Liver (tissue), 8 donors: ENCODE measurements at regions not wholly inside any gene's neighbourhood (a gene's known extent, or its start where the extent isn't known, plus 50 kb on each side); places are given as distances from the start of the nearest gene placed in this dataset.

Experiments
- DNase-seq: peaks from one replicate; pipeline ENCODE4 v3.0.0-alpha.2; 2017; ENCODE audit warnings: low spot score
- H3K27ac ChIP-seq, 2 donors: one replicate each; pipeline ENCODE4 v1.7.0; 2013; ENCODE audit warnings: inconsistent platforms in 2 of 2, low read length in 2 of 2, control low read depth in 1 of 2, low read depth in 1 of 2, mild to moderate bottlenecking in 1 of 2
- H3K27me3 ChIP-seq, 4 donors: one replicate each; pipeline versions ENCODE4 v1.6.1 to v1.7.0; 2013; ENCODE audit warnings: low read length in 3 of 4, inconsistent platforms in 1 of 4, mild to moderate bottlenecking in 1 of 4, moderate library complexity in 1 of 4; ENCODE audit not compliant: control insufficient read depth in 4 of 4, insufficient read depth in 4 of 4
- H3K36me3 ChIP-seq, 4 donors: one replicate each; pipeline versions ENCODE4 v1.6.1 to v1.7.0; 2013; ENCODE audit warnings: low read length in 3 of 4, mild to moderate bottlenecking in 3 of 4, low read depth in 1 of 4, moderate library complexity in 1 of 4; ENCODE audit not compliant: control insufficient read depth in 4 of 4, insufficient read depth in 3 of 4
- H3K4me1 ChIP-seq, 4 donors: one replicate each; pipeline versions ENCODE4 v1.6.1 to v1.7.0; 2013; ENCODE audit warnings: low read length in 3 of 4, mild to moderate bottlenecking in 3 of 4, moderate library complexity in 1 of 4; ENCODE audit not compliant: control insufficient read depth in 4 of 4, insufficient read depth in 4 of 4
- H3K4me3 ChIP-seq, 3 donors: one replicate each; pipeline versions ENCODE4 v1.6.1 to v1.7.0; 2013; ENCODE audit warnings: low read length in 3 of 3, control low read depth in 1 of 3, low read depth in 1 of 3, mild to moderate bottlenecking in 1 of 3
- H3K9ac ChIP-seq, 2 donors: one replicate each; pipeline ENCODE4 v1.7.0; 2013; ENCODE audit warnings: low read length in 2 of 2, mild to moderate bottlenecking in 2 of 2, moderate library complexity in 2 of 2, control low read depth in 1 of 2, low read depth in 1 of 2
- H3K9me3 ChIP-seq, 4 donors: one replicate each; pipeline versions ENCODE4 v1.6.1 to v1.7.0; 2013; ENCODE audit warnings: low read length in 3 of 4; ENCODE audit not compliant: control insufficient read depth in 4 of 4
- EGR1 ChIP-seq, 2 donors: IDR thresholded peaks; 2 replicates each; pipeline ENCODE4 v1.6.1; 2016 to 2018; ENCODE audit warnings: antibody characterized with exemption in 2 of 2, low read depth in 2 of 2
- FOXA1 ChIP-seq: IDR thresholded peaks from 2 replicates; pipeline ENCODE4 v1.6.1; 2016; ENCODE audit warnings: antibody characterized with exemption
- FOXA2 ChIP-seq: IDR thresholded peaks from 2 replicates; pipeline ENCODE4 v1.6.1; 2016; ENCODE audit warnings: antibody characterized with exemption
- GABPA ChIP-seq, 2 donors: IDR thresholded peaks in 1 of 2; conservative IDR thresholded peaks in 1 of 2; 2 replicates each; pipeline ENCODE4 v1.6.1; 2016; ENCODE audit warnings: antibody characterized with exemption in 2 of 2, mild to moderate bottlenecking in 1 of 2, moderate library complexity in 1 of 2
- HNF4A ChIP-seq, 2 donors: conservative IDR thresholded peaks; 2 replicates each; pipeline ENCODE4 v1.6.1; 2016; ENCODE audit warnings: antibody characterized with exemption in 2 of 2, mild to moderate bottlenecking in 2 of 2
- HNF4G ChIP-seq: IDR thresholded peaks from 2 replicates; pipeline ENCODE4 v1.6.1; 2016; ENCODE audit warnings: antibody characterized with exemption
- JUND ChIP-seq, 2 donors: IDR thresholded peaks; 2 replicates each; pipeline ENCODE4 v1.6.1; 2016; ENCODE audit warnings: antibody characterized with exemption in 2 of 2
- NR2F2 ChIP-seq: IDR thresholded peaks from 2 replicates; pipeline ENCODE4 v1.6.1; 2016; ENCODE audit warnings: antibody characterized with exemption
- RAD21 ChIP-seq, 2 donors: IDR thresholded peaks; 2 replicates each; pipeline ENCODE4 v1.6.1; 2016; ENCODE audit warnings: antibody characterized with exemption in 2 of 2, mild to moderate bottlenecking in 2 of 2
- RXRA ChIP-seq, 2 donors: IDR thresholded peaks; 2 replicates each; pipeline ENCODE4 v1.6.1; 2017 to 2018; ENCODE audit warnings: antibody characterized with exemption in 2 of 2, mild to moderate bottlenecking in 1 of 2
- SP1 ChIP-seq: IDR thresholded peaks from 2 replicates; pipeline ENCODE4 v1.6.1; 2018; ENCODE audit warnings: antibody characterized with exemption, mild to moderate bottlenecking
- TAF1 ChIP-seq: conservative IDR thresholded peaks from 2 replicates; pipeline ENCODE4 v1.6.1; 2016; ENCODE audit warnings: antibody characterized with exemption, mild to moderate bottlenecking
- YY1 ChIP-seq: IDR thresholded peaks from 2 replicates; pipeline ENCODE4 v1.6.1; 2016; ENCODE audit warnings: antibody characterized with exemption, mild to moderate bottlenecking
- ZBTB33 ChIP-seq: IDR thresholded peaks from 2 replicates; pipeline ENCODE4 v1.6.1; 2016; ENCODE audit warnings: antibody characterized with exemption
- WGBS: extraction: QIAGEN DNeasy Blood & Tissue Kit; methylation state at CpG from one replicate; pipeline ENCODE4 v1.1.7; 2013; 5-methylcytosine and 5-hydroxymethylcytosine counted together
- TF ChIP-seq, protein P1 (sequence below): fragments of 150-350 bp; IDR thresholded peaks from 2 replicates; pipeline ENCODE4 v1.5.1; 2017; ENCODE audit warnings: improper control_type of control experiment, low read depth, low read length; ENCODE audit not compliant: missing input control
- TF ChIP-seq, protein P2 (sequence below): IDR thresholded peaks from 2 replicates; pipeline ENCODE4 v1.6.1; 2016; ENCODE audit warnings: antibody characterized with exemption
- TF ChIP-seq, protein P3 (sequence below): IDR thresholded peaks from 2 replicates; pipeline ENCODE4 v1.6.1; 2016; ENCODE audit warnings: antibody characterized with exemption, mild to moderate bottlenecking
- TF ChIP-seq, protein P4 (sequence below): IDR thresholded peaks from 2 replicates; pipeline ENCODE4 v1.6.1; 2016; ENCODE audit warnings: antibody characterized with exemption
- donor health status: healthy.
- donor health status: healthy.
- donor health status: healthy.
- donor health status: healthy.
- donor health status: healthy.

DNA sequence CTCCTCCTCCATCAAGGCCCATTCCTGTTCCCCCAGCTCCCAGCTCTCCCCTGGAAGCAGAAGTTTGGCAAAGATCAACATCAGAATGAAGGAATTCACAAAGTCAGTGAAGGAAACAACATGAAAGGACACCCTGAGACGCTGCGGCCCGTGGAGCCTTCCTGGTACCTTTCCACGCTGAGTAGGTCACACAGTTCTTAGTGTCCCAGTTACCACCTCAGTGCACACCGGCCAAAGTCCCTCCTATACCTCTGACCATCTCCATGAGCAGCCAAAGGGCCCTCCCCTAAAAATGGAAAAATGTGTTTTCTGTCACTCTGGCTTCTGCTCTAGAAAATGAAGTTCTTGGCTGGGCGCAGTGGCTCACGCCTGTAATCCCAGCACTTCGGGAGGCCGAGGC lies 191.6 kb upstream of the AGAP1 start:
- H3K36me3 ChIP-seq = no peaks in the 10 kb centered on the region
- no peak overlapping the region for H3K4me3 ChIP-seq
- H3K9ac ChIP-seq = no peak overlapping the region
- no peaks in the 10 kb centered on the region for H3K9me3 ChIP-seq
- no peak for DNase-seq
- H3K4me1 ChIP-seq = no peaks in the 10 kb centered on the region
- TF ChIP-seq, protein P1, sequence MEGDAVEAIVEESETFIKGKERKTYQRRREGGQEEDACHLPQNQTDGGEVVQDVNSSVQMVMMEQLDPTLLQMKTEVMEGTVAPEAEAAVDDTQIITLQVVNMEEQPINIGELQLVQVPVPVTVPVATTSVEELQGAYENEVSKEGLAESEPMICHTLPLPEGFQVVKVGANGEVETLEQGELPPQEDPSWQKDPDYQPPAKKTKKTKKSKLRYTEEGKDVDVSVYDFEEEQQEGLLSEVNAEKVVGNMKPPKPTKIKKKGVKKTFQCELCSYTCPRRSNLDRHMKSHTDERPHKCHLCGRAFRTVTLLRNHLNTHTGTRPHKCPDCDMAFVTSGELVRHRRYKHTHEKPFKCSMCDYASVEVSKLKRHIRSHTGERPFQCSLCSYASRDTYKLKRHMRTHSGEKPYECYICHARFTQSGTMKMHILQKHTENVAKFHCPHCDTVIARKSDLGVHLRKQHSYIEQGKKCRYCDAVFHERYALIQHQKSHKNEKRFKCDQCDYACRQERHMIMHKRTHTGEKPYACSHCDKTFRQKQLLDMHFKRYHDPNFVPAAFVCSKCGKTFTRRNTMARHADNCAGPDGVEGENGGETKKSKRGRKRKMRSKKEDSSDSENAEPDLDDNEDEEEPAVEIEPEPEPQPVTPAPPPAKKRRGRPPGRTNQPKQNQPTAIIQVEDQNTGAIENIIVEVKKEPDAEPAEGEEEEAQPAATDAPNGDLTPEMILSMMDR = no peak
- TF ChIP-seq TAF1 (no peak), FOXA1 (no peak), ZBTB33 (no peak), FOXA2 (no peak), SP1 (no peak), YY1 (no peak), NR2F2 (no peak), GABPA (IDR thresholded peaks at IDR 0.05 in 1 of 2, conservative IDR thresholded peaks at IDR 0.05 in 1 of 2) (no peak), EGR1 (IDR thresholded peaks at IDR 0.05; ENCODE audit: low read depth in 2 of 2) (no peak), HNF4G (no peak), RXRA (IDR thresholded peaks at IDR 0.05) (no peak), HNF4A (conservative IDR thresholded peaks at IDR 0.05) (no peak), RAD21 (IDR thresholded peaks at IDR 0.05) (no peak), JUND (IDR thresholded peaks at IDR 0.05) (no peak)
- TF ChIP-seq, protein P2, sequence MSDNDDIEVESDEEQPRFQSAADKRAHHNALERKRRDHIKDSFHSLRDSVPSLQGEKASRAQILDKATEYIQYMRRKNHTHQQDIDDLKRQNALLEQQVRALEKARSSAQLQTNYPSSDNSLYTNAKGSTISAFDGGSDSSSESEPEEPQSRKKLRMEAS = no peak
- TF ChIP-seq, protein P3, sequence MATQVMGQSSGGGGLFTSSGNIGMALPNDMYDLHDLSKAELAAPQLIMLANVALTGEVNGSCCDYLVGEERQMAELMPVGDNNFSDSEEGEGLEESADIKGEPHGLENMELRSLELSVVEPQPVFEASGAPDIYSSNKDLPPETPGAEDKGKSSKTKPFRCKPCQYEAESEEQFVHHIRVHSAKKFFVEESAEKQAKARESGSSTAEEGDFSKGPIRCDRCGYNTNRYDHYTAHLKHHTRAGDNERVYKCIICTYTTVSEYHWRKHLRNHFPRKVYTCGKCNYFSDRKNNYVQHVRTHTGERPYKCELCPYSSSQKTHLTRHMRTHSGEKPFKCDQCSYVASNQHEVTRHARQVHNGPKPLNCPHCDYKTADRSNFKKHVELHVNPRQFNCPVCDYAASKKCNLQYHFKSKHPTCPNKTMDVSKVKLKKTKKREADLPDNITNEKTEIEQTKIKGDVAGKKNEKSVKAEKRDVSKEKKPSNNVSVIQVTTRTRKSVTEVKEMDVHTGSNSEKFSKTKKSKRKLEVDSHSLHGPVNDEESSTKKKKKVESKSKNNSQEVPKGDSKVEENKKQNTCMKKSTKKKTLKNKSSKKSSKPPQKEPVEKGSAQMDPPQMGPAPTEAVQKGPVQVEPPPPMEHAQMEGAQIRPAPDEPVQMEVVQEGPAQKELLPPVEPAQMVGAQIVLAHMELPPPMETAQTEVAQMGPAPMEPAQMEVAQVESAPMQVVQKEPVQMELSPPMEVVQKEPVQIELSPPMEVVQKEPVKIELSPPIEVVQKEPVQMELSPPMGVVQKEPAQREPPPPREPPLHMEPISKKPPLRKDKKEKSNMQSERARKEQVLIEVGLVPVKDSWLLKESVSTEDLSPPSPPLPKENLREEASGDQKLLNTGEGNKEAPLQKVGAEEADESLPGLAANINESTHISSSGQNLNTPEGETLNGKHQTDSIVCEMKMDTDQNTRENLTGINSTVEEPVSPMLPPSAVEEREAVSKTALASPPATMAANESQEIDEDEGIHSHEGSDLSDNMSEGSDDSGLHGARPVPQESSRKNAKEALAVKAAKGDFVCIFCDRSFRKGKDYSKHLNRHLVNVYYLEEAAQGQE = no peak
- TF ChIP-seq, protein P4, sequence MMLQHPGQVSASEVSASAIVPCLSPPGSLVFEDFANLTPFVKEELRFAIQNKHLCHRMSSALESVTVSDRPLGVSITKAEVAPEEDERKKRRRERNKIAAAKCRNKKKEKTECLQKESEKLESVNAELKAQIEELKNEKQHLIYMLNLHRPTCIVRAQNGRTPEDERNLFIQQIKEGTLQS = no peak
- H3K27ac ChIP-seq = no peak overlapping the region
- WGBS = 90% methylated on average over 9 of the region's 9 CpGs
- H3K27me3 ChIP-seq = peaks cover 0 to 8% (median 0%) of the 10 kb centered on the region in 4 donors
